Lower lobe of right lung (tissue), 2 donors: ENCODE measurements at regions not wholly inside any gene's neighbourhood (a gene's known extent, or its start where the extent isn't known, plus 50 kb on each side); places are given as distances from the start of the nearest gene placed in this dataset.

ENCODE experiments used
- ATAC-seq, 2 donors: fragments of 200-7000 bp; cut with Tn5 transposase; one replicate each; pipeline ENCODE4 v1.9.1; 2020 to 2022; ENCODE audit warnings: mild to moderate bottlenecking in 2 of 2, moderate library complexity in 2 of 2
- DNase-seq: peaks from one replicate; pipeline ENCODE4 v3.0.0-alpha.2; 2020
- H3K27ac ChIP-seq: fragments of 200-600 bp; one replicate; pipeline ENCODE4 v1.8.0; 2022
- H3K27me3 ChIP-seq: fragments of 200-600 bp; one replicate; pipeline ENCODE4 v1.8.0; 2022; ENCODE audit warnings: low read depth
- H3K36me3 ChIP-seq: fragments of 200-600 bp; one replicate; pipeline ENCODE4 v1.8.0; 2022; ENCODE audit warnings: mild to moderate bottlenecking
- H3K4me1 ChIP-seq: fragments of 200-600 bp; one replicate; pipeline ENCODE4 v1.8.0; 2022
- H3K4me3 ChIP-seq: fragments of 200-600 bp; one replicate; pipeline ENCODE4 v1.8.0; 2022; ENCODE audit warnings: mild to moderate bottlenecking
- H3K9me3 ChIP-seq: fragments of 200-600 bp; one replicate; pipeline ENCODE4 v1.8.0; 2022
- CTCF ChIP-seq: fragments of 200-600 bp; IDR thresholded peaks from one replicate; pipeline ENCODE4 v1.8.0; 2022; ENCODE audit warnings: antibody characterized with exemption, mild to moderate bottlenecking
- intact Hi-C: fragments of 100-400 bp; cut with DNase I; formaldehyde crosslinking; loops from one replicate; pipeline ENCODE4 v1.11.0; 2022
- donor health status: DM: no; HTN: yes; CAD: no; lungs with severe emphysema.

DNA sequence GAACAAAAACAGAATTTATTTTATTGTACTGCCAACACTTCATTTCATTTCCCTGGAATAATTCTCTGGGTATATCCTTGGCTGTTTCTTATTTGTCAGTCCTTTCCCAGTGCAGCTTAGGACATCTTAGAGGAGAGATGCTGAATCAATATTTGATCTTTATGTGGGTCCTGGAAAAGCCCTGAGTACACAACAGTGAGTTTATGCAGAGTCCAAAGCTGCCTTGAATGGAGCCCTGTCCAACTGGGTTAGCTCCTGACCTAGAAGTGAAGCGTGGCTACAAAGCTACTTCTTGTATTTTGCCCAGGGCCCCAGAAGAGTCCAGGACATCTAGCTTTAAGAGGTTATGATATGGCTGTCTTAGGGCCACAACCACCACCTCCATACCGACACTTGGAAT lies 378.0 kb upstream of the FAT3 start:
- no peaks in the 10 kb centered on the region for H3K9me3 ChIP-seq
- no peak for DNase-seq
- no peak for TF ChIP-seq CTCF
- H3K4me3 ChIP-seq: no peak overlapping the region
- no peaks in the 10 kb centered on the region for H3K27me3 ChIP-seq
- H3K36me3 ChIP-seq: no peaks in the 10 kb centered on the region
- no peaks in the 10 kb centered on the region for H3K4me1 ChIP-seq
- no peak for ATAC-seq
- intact Hi-C loops: no loop called here
- H3K27ac ChIP-seq: no peak overlapping the region

GRCh38 chr11:91846002-91846401 lies 378.6 kb upstream of the FAT3 start:
- no peaks in the 10 kb centered on the region for H3K27me3 ChIP-seq
- ATAC-seq: no peak
- no peak for TF ChIP-seq CTCF
- no peaks in the 10 kb centered on the region for H3K9me3 ChIP-seq
- DNase-seq: no peak
- intact Hi-C loops: no loop called here
- no peaks in the 10 kb centered on the region for H3K36me3 ChIP-seq
- no peaks in the 10 kb centered on the region for H3K4me1 ChIP-seq
- no peak overlapping the region for H3K4me3 ChIP-seq
- no peak overlapping the region for H3K27ac ChIP-seq

- TF ChIP-seq CTCF: no peak
- H3K27me3 ChIP-seq: no peaks in the 10 kb centered on the region
- intact Hi-C loops: no loop called here
- ATAC-seq (no peak), DNase-seq (no peak)
- H3K36me3 ChIP-seq: no peaks in the 10 kb centered on the region
- H3K27ac ChIP-seq: no peak overlapping the region
- no peak overlapping the region for H3K4me3 ChIP-seq
- no peaks in the 10 kb centered on the region for H3K9me3 ChIP-seq
- no peaks in the 10 kb centered on the region for H3K4me1 ChIP-seq
Observed at GRCh38 chr11:91840640-91841240, 383.9 kb upstream of the FAT3 start.

DNA sequence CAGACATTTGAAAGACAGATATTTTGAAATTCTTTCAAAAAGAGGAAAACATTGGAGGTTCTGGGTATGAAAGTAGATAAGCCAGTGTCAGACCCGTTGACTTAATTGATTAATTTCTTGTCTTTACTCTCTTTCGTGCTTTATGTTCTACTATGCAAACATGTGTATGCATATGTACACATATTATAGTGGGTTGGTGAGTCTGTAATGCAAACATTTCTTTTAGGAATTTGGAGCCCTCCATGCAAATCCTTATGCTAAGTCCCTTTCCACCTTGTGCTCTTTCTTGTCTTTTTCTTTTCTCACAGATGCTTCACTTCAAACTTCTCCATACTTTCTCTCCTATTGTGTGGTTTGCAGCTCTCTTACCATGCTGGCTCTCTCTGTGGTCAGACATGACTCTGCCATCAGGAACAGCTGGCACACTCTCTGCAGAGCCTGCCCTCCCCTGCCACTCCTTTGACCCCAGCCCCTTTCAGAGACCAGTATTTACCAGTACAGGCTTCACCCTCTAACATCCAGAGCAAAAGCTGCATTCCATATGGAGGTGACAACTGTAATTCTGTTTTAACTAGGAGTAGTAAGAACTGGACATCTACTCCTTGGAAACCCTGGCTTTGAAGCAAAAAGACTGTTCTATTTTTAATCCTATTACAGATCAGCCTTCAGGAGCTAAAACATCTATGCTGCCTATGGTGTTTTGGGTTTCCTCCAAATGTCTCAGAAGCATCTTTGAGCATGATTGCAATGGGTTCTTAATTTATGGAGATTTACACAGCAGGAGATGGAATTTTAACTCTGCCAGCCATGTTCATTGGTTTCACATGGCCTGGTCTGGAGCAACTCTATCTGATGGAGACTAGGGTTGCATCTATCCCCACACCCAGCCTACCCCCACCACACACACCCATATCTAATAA lies 386.9 kb upstream of the FAT3 start:
- intact Hi-C loops: no loop called here
- no peak for ATAC-seq
- TF ChIP-seq CTCF: no peak
- no peaks in the 10 kb centered on the region for H3K27me3 ChIP-seq
- no peaks in the 10 kb centered on the region for H3K4me1 ChIP-seq
- DNase-seq: no peak
- H3K4me3 ChIP-seq: no peak overlapping the region
- H3K36me3 ChIP-seq: no peaks in the 10 kb centered on the region
- no peak overlapping the region for H3K27ac ChIP-seq
- H3K9me3 ChIP-seq: no peaks in the 10 kb centered on the region

DNA sequence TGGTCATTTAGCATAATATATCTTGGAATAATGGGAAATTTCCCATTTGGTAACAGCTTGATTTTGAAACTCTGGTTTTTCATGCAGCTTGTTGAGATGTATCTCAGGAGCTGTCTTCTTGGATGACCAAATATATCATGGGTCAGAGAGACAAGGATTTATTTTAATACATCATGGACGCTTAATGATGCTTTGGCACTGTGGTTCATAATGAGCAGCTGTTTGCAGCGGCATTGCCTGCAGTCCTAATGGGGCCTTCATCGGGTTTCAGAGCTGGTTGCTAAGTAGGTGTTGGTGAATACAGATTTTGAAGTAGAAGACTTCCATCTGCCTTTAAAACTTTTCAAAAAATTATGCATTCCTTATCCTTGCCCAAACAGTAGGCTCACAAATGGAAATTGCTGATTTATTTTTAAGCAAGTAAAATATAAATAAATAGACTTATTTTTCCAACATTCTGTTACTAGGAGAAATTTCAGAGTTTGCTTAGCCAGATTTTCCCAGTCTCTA lies 389.5 kb upstream of the FAT3 start:
- H3K36me3 ChIP-seq: no peaks in the 10 kb centered on the region
- no peaks in the 10 kb centered on the region for H3K9me3 ChIP-seq
- TF ChIP-seq CTCF: no peak
- intact Hi-C loops: no loop called here
- H3K27ac ChIP-seq: no peak overlapping the region
- no peaks in the 10 kb centered on the region for H3K27me3 ChIP-seq
- H3K4me3 ChIP-seq: no peak overlapping the region
- H3K4me1 ChIP-seq: no peaks in the 10 kb centered on the region
- DNase-seq: no peak
- no peak for ATAC-seq
